ENCODE measurements at regions not wholly inside any gene's neighbourhood (a gene's known extent, or its start where the extent isn't known, plus 50 kb on each side); places are given as distances from the start of the nearest gene placed in this dataset.

GRCh38 chr18:11437046-11437445 lies 172.3 kb upstream of the SLC35G4 start:
- TF ChIP-seq, protein P1, sequence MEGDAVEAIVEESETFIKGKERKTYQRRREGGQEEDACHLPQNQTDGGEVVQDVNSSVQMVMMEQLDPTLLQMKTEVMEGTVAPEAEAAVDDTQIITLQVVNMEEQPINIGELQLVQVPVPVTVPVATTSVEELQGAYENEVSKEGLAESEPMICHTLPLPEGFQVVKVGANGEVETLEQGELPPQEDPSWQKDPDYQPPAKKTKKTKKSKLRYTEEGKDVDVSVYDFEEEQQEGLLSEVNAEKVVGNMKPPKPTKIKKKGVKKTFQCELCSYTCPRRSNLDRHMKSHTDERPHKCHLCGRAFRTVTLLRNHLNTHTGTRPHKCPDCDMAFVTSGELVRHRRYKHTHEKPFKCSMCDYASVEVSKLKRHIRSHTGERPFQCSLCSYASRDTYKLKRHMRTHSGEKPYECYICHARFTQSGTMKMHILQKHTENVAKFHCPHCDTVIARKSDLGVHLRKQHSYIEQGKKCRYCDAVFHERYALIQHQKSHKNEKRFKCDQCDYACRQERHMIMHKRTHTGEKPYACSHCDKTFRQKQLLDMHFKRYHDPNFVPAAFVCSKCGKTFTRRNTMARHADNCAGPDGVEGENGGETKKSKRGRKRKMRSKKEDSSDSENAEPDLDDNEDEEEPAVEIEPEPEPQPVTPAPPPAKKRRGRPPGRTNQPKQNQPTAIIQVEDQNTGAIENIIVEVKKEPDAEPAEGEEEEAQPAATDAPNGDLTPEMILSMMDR (IDR thresholded peaks at IDR 0.05) = no peak
- no peak for TF ChIP-seq POLR2A (IDR thresholded peaks at IDR 0.05)
